CD1c-positive myeloid dendritic cell (primary cell): ENCODE measurements at regions not wholly inside any gene's neighbourhood (a gene's known extent, or its start where the extent isn't known, plus 50 kb on each side); places are given as distances from the start of the nearest gene placed in this dataset.
"Not testable (repeated sequence)": the region's sequence is repeated elsewhere in the genome, so short reads cannot be mapped to it uniquely, and the experiment has no call there.

ENCODE experiments used
- DNase-seq: peaks from one replicate; pipeline ENCODE4 v3.0.0-alpha.2; 2016; ENCODE audit errors: extremely low spot score

DNA sequence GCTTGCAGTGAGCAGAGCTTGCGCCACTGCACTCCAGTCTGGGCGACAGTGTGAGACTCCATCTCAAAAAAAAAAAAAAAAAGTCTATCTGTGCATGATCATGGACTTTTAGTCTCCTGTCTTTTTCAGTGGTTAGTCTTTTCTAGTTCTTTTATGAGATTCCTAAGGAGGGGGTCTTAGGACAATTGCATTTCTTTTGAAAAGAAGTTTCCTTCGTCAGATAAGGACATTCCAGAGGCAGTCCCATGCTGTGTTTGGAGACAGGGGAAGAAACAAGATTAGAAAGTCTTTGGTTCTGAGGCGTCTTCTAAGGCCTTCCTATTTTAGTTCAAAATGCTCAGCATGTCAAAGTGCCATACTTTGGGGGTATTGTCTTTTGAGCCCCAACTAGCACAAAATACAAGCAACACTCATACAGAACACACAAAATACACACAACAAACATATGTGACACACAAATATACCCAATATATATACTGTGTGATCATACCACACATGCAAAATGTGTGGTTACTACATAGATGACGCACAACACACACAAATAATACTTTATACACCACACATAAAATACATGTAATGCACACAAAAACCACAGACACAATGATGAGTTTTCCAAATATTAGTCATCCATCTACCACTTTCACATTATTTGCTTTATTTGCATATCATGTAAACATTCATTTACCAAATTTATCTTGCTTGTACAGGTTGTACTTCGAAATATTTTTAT is 394.5 kb downstream of the SPATA31D1 start:
- DNase-seq: no peak

GRCh38 chr9:82385633-82386032 is 397.1 kb downstream of the SPATA31D1 start:
- no peak for DNase-seq

DNA sequence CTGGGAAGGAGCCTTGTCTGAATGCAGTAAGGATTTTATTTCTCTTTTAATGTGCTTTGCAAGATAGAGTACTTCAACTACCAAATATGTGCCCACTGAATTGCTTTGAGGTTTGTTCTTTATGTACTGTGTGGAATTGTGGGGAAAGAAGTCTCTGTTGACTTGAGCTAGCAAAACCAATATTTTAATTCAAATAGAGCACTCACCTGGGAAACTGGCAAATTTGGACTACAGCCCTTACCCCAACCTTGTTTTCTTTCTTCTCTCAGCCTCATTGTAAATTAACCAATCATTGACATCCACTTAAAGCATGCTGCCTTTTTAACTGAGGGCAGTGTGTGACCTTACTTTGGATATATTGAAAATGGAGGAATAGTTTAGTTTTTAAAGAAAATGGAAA is 409.0 kb downstream of the SPATA31D1 start:
- DNase-seq: no peak

DNA sequence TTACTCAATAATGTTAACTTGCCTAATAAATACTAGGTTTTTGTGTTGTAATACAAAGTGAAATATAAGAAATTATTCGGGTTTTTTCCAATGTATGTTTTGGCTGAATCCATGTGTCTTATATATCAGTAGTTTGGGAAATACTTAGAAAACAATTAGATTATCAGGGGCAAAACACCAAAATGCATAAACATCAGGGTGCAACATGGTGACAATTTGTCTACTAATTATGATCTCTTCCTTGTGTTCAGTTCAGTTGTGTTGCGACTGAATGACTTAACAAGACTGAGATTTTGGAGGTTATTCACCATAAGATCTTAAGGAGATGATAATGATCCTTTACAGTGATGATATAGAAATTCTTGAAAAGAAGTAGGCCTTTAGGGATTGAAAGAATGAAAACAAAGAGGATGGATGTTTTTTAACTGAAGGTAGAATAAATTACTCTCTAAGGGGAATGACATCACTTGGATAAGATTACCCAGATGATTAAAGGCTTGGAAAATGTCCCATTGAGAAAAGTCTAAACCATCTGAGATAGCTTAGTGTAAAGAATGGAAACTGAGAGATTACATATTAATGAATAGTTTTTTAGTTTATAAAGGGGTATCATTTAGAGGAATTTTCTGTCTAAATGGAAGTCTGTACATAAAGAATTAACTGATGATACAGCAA is 415.8 kb downstream of the SPATA31D1 start:
- no peak for DNase-seq

DNA sequence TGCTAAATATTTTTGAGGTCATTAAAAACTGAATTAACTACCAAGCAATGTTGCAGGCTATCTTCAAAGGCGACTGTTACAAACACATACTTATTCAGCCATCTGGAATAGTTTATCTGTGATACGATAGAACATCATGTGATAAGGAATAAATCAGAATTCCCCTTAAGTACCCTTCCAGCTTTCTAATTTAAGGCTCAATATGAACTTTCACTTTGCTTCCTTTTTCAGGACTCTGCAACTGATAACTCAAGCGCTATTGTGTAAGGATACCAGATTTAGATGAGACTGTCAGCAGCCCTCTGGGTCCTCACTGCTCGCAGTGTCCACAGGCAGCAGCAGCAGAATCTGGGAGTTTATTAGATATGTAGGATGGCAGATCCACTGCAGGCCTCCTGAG is 416.3 kb downstream of the SPATA31D1 start:
- no peak for DNase-seq

- no peak for DNase-seq
Measured at GRCh38 chr9:82406456-82407085, 418.0 kb downstream of the SPATA31D1 start.

- DNase-seq: no peak
Measured at GRCh38 chr9:82410306-82410705, 421.7 kb downstream of the SPATA31D1 start.

- DNase-seq: no peak
Measured at GRCh38 chr9:82410866-82411265, 422.3 kb downstream of the SPATA31D1 start.

GRCh38 chr9:82412586-82413305 is 424.2 kb downstream of the SPATA31D1 start:
- DNase-seq: no peak

DNA sequence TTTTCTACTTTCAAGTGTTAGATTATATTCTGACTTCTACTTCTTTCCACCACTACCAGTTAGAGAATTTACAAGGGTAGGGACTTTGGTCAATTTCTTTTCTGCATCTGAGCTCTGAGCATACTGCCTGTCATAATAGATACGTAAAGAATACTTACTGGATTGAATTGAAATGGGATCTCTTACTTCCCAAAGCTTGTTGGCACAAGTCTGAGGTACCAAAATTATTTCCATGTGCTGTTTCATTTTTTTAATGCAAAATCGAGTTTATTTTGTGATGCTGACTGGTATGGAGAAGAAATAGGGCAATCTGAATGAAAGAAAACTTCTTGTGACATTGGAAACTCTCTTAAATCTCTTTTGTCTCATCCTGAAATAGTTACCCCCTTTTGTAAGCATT is 428.9 kb downstream of the SPATA31D1 start:
- no peak for DNase-seq

DNA sequence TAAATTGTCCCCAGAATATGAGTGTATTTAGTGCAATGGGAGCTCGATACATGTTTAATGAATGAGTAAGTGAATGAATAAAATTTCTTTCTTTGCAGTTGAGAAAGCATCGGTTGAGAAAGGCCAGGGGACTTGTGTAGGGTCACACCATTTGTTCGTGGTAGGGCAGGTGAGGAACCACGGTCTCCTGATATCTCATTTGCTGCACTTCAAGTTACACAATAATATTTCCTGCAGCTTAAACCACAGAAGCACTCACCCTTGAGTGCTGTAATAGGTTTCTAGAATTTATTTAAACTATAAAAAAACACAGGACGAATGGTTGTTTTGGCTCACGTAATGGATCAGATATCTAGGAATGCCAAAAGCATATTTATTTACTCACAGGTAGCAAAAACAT is 429.8 kb downstream of the SPATA31D1 start:
- no peak for DNase-seq

GRCh38 chr9:82419696-82420486 is 431.3 kb downstream of the SPATA31D1 start:
- no peak for DNase-seq

DNA sequence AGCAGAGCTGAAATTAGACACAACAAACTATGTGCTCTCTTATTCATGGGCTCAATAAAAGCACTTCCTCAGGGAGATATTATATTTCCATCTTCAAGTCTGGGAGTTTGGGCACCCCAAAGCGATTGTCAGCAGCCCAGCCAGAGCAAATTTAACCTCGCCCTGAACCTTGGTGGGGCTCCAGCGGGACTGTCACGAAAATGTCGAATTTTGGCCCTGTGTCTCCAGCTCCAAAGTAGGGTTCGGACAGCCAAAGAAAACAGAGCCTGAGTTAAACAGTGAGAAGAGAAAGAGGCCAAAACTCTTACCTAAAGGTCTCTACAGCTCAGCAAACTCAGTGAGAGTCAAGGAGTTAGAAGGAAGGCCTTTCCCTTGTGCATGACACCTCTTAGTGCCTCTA is 432.9 kb downstream of the SPATA31D1 start:
- no peak for DNase-seq

- no peak for DNase-seq
Measured at GRCh38 chr9:82423700-82424099, 435.1 kb downstream of the SPATA31D1 start.

DNA sequence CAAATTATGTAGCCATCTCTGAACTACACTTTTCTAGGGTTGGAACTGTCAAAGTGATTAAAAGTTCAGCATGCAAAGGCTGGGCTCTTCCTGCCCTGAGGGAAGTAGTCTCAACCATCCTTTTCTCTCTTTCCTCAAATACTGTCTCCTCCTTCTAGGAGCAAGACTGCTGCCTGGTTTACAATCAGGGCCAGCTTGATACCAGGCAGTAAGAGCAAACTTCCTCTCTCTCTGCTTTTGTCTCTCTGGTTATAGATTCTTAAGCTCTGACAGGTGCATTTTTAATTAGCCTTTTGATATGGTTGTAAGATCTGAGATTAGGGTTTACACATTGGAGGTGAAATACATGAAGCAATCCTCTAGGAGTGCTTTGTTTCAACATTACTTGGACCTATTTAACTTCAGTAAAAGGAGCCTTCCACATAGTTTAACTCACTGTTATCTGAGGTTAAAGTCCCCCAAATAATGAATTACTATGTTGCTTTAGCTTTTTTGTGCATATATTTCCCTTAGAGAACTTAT is 436.1 kb downstream of the SPATA31D1 start:
- no peak for DNase-seq

DNA sequence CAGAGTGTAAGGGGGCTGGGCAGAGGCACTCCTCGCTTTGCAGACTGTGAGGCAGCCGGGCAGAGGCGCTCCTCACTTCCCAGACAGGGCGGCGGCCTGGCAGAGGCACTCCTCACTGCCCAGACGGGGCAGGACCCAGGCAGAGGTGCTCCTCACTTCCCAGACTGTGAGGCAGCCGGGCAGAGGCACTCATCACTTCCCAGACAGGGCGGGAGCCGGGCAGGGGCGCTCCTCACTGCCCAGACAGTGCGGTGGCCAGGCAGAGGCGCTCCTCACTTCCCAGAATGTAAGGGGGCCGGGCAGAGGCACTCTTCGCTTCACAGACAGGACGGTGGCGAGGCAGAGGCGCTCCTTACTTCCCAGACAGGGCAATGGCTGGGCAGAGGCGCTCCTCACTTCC is 442.5 kb downstream of the SPATA31D1 start:
- no peak for DNase-seq

DNA sequence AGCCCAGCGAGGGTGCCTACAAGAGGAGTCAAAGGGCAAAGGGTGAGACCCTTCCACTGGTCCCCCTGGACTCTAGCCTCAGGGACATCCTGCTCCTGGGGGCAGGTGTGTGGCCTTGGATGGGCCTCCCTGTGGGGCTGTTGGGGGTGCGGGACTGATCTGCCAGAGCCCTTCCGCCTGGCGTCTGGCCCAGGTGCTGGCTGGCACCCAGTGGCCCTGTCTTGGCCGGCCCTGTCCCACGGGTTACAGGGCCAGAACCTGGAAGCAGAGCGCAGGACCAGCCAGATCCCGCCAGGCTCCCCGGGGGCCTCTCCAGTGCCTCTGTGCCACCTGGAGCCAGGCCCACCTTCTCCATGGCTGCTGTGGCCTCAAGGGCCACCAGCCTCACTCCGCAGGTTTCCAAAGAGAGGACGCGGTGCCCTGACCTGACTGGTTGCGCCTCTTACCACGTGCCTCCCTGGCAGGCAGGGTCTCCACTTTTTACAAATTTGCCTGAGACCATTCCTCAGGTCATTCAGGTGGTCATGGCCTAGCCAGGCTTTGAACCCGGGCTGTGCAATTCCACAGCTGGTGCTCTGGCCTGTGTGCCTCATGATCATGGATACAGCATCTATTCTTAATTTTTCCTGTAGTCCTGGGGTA is 444.8 kb downstream of the SPATA31D1 start:
- not testable (repeated sequence) for DNase-seq

DNA sequence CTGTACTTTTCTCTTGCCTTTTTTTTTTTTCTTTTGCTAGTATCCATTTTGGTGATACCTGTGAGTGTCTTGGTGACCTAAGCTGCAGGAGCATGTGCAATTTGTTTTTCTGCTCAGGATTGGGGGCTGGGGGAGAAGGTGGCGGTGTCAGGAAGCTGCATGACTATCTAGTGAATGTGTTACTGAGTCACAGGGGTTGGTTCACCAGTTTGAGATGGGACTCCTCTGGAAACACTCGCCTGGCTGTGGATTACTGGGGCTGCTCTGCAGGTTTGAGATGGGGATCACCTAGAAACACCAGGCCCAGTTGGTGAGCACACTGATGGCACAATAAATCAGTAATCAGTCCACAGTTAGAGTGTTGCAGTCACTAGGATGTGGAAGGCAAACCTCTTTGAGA is 447.9 kb downstream of the SPATA31D1 start:
- DNase-seq: no peak

DNA sequence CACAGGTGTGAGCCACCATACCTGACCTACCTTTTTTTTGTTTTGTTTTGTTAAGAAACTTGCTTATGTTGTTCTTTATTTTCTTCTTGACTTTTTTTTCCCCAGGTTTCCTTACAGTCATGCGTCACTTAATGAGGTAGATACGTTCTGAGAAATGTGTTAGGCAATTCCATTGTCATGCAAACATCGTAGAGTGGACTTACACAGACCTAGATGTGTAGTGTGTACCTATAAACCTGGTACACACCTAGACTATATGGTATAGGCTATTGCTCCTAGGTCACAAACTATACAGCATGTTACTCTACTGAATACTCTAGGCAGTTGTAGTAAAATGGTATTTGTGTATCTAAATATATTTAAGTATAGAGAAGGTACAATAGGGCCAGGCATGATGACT is 448.6 kb downstream of the SPATA31D1 start:
- DNase-seq: not testable (repeated sequence)

DNA sequence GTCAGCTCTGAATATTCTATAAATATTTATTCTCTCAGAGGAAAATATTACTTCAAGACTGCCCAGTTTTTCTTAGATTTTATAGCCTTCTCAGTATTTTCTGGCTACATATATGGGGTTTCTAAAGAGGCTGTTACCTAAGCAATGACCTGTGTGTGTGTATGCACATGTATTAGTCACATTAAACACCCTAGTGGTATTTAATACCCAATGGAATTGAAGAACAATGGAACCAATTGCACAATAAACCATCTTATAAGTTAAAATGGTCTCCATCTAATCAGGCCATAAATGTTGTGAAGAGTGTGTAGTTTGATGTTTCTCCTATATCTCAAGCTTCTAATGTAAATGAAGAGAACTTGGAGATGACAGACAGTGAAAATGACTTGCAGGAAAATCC is 450.0 kb downstream of the SPATA31D1 start:
- no peak for DNase-seq

DNA sequence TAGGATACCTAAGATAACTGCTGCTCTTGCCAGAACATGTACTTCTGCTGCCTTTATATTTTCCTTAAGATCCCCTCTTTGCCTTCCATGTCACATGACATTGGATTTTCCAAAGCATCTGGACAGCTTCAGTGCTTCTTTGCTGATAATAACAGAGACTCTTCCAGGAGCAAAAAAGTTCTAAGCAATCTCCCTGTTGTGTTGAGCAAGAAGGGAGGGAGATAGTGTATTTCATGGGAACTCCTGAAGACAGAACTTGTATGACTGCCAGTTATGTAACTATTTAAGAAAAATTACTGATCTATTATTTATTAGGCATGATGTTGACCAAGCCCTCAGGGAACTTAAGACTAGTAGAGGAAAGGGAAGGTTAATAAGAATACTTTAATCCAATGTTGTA is 454.7 kb downstream of the SPATA31D1 start:
- DNase-seq: no peak
